ENCODE measurements at regions not wholly inside any gene's neighbourhood (a gene's known extent, or its start where the extent isn't known, plus 50 kb on each side); places are given as distances from the start of the nearest gene placed in this dataset.

- TF ChIP-seq CTCF (IDR thresholded peaks at IDR 0.05; ENCODE audit: low read depth, low read length) (no peak), MAX (IDR thresholded peaks at IDR 0.05; ENCODE audit: low read depth, low read length) (no peak), MYC (IDR thresholded peaks at IDR 0.05; ENCODE audit: low read depth, low read length) (no peak), POLR2A (IDR thresholded peaks at IDR 0.05; ENCODE audit: extremely low read depth, insufficient read length) (no peak)
- DNase-seq (ENCODE audit: low read depth): no peak
- no peak overlapping the region for H3K4me3 ChIP-seq (ENCODE audit: low read depth, low read length)
Measured at GRCh38 chr12:115002434-115002833, 318.5 kb upstream of the TBX3 start.

- TF ChIP-seq MAX (IDR thresholded peaks at IDR 0.05; ENCODE audit: low read depth, low read length) (no peak), MYC (IDR thresholded peaks at IDR 0.05; ENCODE audit: low read depth, low read length) (no peak), POLR2A (IDR thresholded peaks at IDR 0.05; ENCODE audit: extremely low read depth, insufficient read length) (no peak), CTCF (IDR thresholded peaks at IDR 0.05; ENCODE audit: low read depth, low read length) (no peak)
- no peak for DNase-seq (ENCODE audit: low read depth)
- H3K4me3 ChIP-seq (ENCODE audit: low read depth, low read length): no peak overlapping the region
Measured at GRCh38 chr12:115001571-115002180, 317.7 kb upstream of the TBX3 start.

- DNase-seq (ENCODE audit: low read depth): peak; percentile 94
- H3K4me3 ChIP-seq (ENCODE audit: low read depth, low read length): no peak overlapping the region
- TF ChIP-seq POLR2A (IDR thresholded peaks at IDR 0.05; ENCODE audit: extremely low read depth, insufficient read length) (no peak), MYC (IDR thresholded peaks at IDR 0.05; ENCODE audit: low read depth, low read length) (no peak), CTCF (IDR thresholded peaks at IDR 0.05; ENCODE audit: low read depth, low read length) (no peak), MAX (IDR thresholded peaks at IDR 0.05; ENCODE audit: low read depth, low read length) (no peak)
Measured at GRCh38 chr12:115000038-115000437, 316.1 kb upstream of the TBX3 start.

- no peak for DNase-seq (ENCODE audit: low read depth)
- H3K4me3 ChIP-seq (ENCODE audit: low read depth, low read length): no peak overlapping the region
- no peak for TF ChIP-seq MYC (IDR thresholded peaks at IDR 0.05; ENCODE audit: low read depth, low read length)
- TF ChIP-seq POLR2A (IDR thresholded peaks at IDR 0.05; ENCODE audit: extremely low read depth, insufficient read length): no peak
- no peak for TF ChIP-seq CTCF (IDR thresholded peaks at IDR 0.05; ENCODE audit: low read depth, low read length)
- no peak for TF ChIP-seq MAX (IDR thresholded peaks at IDR 0.05; ENCODE audit: low read depth, low read length)
Measured at GRCh38 chr12:114998750-114999128, 314.8 kb upstream of the TBX3 start.

- TF ChIP-seq POLR2A (IDR thresholded peaks at IDR 0.05; ENCODE audit: extremely low read depth, insufficient read length): no peak
- no peak for TF ChIP-seq CTCF (IDR thresholded peaks at IDR 0.05; ENCODE audit: low read depth, low read length)
- TF ChIP-seq MYC (IDR thresholded peaks at IDR 0.05; ENCODE audit: low read depth, low read length): no peak
- TF ChIP-seq MAX (IDR thresholded peaks at IDR 0.05; ENCODE audit: low read depth, low read length): no peak
- DNase-seq (ENCODE audit: low read depth): no peak
- no peak overlapping the region for H3K4me3 ChIP-seq (ENCODE audit: low read depth, low read length)
Measured at GRCh38 chr12:114998118-114998749, 314.3 kb upstream of the TBX3 start.
